Right lobe of liver (tissue), 4 donors: ENCODE measurements at regions not wholly inside any gene's neighbourhood (a gene's known extent, or its start where the extent isn't known, plus 50 kb on each side); places are given as distances from the start of the nearest gene placed in this dataset.

ENCODE experiments used
- CTCF ChIP-seq, 4 donors: fragments of 200-600 bp in 3 of 4; fragments of 450-650 bp in 1 of 4; IDR thresholded peaks; one replicate each; pipeline versions ENCODE4 v1.5.1 to v1.8.0; 2016 to 2022; ENCODE audit warnings: antibody characterized with exemption in 4 of 4, mild to moderate bottlenecking in 2 of 4
- POLR2A ChIP-seq: fragments of 450-650 bp; IDR thresholded peaks from one replicate; pipeline ENCODE4 v1.6.1; 2017; ENCODE audit warnings: antibody characterized with exemption, mild to moderate bottlenecking
- donor health status: DM: no; HTN: no; CAD: no.
- donor health status: DM: no; HTN: no; CAD: no.
- donor health status: DM: no; HTN: yes; CAD: no.

- no peak for TF ChIP-seq CTCF (IDR thresholded peaks at IDR 0.05)
- no peak for TF ChIP-seq POLR2A
These were observed 168.9 kb downstream of the CYRIA start for GRCh38 chr2:16496426-16497388.
